ENCODE measurements at regions not wholly inside any gene's neighbourhood (a gene's known extent, or its start where the extent isn't known, plus 50 kb on each side); places are given as distances from the start of the nearest gene placed in this dataset.
"Not testable (repeated sequence)": the region's sequence is repeated elsewhere in the genome, so short reads cannot be mapped to it uniquely, and the experiment has no call there.

DNA sequence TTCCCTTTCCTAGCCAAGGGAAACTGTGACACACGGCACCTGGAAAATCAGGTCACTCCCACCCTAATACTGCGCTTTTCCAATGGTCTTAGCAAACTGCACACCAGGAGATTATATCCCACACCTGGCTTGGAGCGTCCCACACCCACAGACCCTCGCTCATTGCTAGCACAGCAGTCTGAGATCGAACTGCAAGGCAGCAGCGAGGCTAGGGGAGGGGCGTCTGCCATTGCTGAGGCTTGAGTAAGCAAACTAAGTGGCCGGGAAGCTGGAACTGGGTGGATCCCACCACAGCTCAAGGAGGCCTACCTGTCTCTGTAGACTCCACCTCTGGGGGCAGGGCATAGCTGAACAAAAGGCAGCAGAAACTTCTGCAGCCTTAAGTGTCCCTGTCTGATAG is 132.9 kb downstream of the TMEM167A start:
- FAIRE-seq = not testable (repeated sequence)

DNA sequence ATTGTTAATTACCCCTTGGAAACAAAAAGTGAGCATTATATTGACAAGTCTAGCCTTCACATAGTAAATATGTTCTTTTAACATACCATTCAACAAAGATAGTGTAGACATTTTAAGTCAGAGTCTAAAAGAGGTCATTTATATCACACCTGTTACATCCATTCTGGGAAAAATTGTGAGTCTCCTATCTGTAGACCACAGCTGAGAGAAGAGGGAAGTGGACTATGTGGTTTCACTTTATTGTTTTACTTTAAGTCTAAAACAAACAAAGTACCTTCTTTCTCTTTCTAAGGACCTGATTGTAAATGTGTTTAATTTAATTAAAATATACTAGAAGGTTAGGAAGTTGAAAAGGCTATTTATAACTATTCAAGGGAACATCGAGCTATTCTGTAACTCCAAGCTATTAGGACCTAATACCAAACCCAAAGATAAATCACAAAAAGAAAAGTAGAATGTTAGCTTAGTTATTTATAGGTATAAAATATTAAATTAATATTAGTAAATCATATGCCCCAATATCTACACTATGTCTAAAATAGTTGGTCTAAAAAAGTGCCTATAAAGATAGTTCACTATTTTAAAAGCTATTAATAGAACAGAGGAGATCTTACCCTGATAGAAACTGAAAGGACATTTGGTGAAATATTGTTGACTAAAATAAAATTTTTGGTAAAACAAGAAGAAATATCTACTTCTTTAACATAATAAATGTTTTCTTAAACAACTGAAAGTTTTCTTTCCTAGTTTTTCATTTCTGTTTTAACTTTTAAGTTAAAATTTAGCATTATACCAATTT is 134.9 kb downstream of the TMEM167A start:
- FAIRE-seq = no peak

DNA sequence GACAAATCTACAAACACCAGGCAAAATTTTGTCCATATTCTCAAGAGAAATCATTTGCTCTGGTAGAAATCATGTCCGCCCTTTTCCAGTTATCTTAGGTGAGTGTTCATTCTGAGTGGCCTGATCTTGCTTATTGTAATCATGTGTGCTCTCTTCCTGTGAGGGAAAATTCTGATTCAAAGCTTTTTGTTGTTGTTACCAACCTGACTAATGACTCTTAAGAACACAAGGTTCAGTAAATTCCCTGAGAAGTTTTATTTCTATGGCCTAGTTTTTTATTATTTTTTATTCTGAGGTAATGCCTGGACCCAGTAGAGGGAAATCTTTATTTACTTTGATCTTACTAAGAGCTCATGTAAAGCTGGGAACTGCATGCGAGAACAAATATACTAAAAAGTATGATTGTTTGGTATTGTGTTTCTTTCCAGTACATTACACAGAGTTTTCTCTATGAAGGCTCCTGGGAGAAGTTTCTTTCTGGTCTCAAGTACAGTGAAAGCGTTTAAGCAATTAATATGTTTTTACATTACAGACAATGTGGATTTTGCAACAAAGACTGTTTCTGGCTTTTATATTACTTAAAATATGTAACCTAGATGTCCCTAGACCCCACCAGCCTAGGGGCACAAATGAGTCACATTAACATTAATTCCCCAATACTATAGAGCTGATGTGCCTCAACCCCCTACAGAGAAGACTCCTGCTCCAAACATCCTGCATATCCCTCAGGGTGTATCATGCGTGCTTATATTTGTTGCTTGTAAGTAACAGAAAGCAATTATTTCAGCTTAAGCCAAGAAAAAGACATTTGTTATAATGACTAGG is 138.1 kb downstream of the TMEM167A start:
- no peak for FAIRE-seq

DNA sequence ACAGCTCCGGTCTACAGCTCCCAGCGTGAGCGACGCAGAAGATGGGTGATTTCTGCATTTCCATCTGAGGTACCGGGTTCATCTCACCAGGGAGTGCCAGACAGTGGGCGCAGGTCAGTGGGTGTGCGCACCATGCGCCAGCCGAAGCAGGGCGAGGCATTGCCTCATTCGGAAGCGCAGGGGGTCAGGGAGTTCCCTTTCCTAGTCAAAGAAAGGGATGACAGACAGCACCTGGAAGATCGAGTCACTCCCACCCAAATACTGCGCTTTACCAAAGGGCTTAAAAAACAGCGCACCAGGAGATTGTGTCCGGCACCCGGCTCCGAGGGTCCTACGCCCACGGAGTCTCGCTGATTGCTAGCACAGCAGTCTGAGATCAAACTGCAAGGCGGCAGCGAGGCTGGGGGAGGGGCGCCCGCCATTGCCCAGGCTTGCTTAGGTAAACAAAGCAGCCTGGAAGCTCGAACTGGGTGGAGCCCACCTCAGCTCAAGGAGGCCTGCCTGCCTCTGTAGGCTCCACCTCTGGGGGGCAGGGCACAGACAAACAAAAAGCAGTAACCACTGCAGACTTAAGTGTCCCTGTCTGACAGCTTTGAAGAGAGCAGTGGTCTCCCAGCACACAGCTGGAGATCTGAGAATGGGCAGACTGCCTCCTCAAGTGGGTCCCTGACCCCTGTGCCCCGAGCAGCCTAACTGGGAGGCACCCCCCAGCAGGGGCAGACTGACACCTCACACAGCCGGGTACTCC is 144.5 kb downstream of the TMEM167A start:
- not testable (repeated sequence) for FAIRE-seq

DNA sequence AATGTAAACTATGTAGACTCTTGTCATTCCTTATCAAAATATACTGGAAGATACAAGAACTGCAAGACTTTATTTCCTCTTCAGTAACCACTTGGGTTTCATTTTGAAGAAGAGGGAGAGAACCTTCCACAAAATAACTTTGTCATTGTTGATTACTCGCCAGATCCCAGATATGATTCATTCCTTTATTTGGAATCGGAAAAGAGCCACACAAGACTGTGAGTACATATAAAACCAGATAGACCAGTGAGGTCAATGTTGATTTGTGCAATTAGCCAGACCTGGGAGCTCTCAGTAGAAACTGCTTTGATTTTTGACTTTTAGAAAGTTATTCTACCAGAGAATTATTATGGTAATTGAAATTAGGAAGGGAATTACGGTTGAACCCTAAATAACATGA is 146.1 kb downstream of the TMEM167A start:
- FAIRE-seq = no peak

DNA sequence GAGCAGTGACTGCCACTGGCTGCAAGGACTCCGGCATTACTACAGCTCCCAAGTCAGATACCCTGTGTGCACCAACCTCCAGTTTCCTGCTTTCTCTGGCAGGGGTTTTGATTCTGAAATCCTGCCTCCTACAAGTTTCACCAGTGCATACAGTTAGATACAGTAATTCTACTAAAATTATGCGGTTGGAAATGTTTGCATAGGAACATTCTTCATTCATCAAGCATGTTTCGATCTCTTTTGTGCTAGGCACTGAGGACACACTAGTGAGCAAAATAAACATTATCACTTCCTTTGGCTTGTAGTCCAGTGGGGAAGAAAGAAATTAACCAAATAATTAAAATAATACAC is 152.2 kb downstream of the TMEM167A start:
- FAIRE-seq = no peak

DNA sequence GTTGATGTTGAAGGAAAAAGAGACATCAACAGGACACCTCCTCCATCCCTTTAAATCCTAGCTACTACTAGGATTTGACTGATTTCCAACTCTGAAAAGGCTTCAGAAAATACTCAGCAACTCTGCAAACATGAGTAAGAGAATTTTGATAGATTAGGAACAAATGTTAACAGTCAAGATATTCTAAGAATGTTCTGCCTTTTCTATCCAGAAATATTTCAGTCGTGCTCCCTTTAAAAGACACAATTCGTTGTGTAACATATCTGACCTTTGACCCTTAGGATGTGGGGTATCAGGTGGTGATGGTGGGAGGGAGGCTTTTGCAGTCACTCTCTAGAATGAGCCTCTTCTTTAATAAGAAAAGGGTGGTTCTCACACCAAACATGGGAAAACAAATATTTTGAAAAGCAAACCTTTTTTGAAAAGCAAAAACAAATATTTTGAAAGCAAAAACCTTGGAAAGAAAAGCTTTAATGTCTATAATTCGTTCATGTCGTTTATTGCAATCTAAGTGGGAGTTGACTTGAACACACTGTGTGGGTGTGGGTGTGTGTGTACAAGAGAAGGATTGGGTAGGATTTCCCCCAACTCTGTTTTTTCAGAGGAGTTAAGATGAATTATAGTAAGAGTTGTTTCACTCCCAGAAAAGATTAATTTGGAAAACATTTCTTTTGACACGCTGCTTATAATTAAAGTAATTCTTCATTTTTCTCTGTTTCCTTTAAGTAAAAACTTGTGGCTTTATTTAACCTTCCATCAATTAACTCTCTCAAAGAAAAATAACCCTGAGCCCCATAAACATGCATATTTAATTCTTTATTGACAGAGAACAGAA is 152.8 kb downstream of the TMEM167A start:
- no peak for FAIRE-seq

DNA sequence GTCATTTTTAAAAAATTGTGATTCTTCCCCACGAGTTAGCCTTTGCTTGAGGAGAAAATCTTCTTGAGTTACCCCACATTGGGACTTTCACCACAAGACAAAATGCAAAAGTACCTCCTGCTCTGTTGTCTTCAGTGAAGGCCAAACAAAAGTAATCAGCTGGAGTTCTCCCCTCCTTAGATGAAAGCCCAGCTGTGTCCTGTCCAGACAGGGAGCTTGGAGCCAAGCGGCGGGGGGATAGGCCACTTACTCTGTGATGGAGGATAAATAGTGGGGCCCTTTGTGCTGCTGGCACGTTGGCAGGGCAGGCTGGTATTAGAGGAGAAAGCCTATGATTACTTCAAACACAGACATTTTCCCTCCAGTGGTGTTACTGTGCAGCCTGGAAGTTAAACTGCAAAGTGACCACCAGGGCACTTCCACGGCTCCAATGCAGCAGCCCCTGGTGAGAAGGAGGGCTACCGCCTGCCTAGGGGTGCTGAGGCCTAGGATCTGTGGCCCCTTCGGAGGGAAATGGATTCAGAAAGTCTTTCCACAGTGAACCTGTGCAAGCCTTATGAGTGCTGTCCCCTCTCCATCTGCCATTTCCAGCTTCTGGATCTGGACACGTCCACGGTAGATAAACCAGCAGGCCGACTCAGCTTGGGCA is 155.0 kb downstream of the TMEM167A start:
- no peak for FAIRE-seq

DNA sequence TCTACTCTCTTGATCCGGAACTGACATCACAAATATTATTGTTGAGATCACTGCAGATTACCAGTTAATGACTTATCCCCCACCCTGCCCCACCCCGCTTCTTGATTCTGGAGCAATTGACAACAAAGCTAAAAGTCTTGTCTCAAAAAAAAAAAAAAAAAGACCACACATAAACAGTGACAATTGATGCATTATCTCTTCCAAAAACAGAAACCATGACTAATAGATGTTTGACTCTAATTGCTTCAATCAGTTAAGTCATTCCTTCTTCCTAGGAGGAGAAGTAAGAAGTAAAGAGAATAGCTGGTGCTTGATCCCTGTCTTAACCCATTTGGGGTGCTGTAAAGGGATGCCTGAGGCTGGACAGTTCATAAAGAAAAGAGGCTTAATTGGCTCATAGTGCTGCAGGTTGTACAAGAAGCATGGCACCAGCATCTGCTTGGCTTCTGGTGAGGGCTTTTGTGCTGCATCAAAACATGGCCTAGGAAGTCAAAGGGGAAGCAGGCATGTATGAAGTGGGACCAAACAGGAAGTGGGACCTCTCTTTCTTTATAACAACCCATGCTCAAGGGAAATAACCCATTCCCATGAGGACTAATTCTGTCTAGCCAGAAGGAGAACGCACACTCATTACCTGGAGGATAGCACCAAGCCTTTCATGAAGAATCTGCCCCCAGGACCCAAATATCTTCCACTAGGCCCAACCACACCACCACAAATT is 158.7 kb downstream of the TMEM167A start:
- FAIRE-seq = no peak

DNA sequence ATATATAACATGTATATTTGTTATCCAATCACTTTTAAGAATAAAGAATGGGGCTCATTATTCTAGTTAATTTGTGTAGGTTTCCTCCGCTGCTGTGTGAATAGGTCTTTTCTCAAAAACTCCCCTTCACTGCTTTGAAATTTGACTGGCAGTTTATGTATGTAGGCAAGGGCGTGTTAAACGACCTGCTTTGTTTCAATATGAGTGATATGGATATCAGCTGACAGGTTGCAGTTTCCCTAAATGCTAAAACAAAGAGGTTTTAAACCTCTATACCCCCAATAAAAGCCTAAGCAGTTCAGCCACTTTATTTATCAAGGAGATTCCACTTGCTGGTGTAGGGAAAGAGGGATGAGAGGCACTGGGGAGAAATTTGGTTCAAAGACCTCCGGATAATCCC is 159.6 kb downstream of the TMEM167A start:
- no peak for FAIRE-seq

DNA sequence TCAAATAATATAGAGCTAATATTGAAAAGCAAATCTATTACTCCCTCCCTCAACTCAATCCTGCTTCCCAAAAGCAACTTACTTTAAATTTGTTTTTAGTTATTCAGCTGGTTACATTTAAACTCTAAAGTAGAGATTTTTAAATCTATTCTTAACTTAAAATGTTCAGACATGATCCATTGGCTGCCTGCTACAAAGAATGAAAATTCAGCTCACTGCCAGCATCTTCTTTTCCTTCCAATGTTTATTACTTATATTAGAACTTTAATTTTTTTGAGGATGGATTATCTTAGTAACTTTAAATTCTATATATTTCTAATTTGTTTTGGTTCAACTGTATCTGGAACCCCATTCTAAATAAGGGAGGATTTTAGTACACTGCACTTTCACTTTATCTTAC is 163.2 kb downstream of the TMEM167A start:
- no peak for FAIRE-seq

DNA sequence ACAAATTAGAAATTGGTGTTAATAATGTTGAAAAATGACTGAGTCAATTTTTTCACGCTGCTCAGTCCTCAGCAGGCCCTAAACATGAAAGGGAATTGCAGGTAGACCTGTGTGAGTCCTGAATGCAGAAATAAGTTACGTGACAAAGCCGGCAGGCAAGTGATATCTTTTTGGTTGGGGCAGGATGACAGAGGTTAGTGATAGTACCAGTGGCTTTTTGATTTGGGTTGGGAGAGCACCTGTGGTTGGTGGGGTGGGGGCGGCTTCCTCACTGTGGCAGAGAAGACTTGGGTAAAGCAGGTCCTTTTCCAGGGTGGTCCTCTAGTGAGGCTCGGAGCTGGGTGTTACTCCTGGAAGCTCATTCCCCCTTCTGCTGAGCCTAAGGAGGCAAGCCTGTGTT is 164.7 kb downstream of the TMEM167A start:
- no peak for FAIRE-seq

DNA sequence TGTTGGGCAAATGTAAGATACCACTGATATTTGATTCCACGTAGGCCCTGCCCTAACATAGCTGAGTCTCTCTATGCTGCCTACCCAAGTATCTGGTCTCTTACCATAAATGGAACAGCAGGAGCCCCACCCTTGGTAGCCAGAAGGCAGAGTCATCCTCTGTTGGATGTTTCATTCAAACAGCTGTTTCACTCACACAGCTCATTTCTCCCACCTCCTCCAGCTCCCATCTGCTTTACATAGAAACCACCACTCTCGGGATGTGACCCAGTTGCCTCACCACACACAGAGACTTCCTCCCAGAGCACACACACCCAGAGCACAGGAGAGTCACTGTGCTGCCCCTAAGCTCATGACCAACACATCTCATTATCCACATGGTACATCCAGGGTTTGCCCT is 165.3 kb downstream of the TMEM167A start:
- no peak for FAIRE-seq

DNA sequence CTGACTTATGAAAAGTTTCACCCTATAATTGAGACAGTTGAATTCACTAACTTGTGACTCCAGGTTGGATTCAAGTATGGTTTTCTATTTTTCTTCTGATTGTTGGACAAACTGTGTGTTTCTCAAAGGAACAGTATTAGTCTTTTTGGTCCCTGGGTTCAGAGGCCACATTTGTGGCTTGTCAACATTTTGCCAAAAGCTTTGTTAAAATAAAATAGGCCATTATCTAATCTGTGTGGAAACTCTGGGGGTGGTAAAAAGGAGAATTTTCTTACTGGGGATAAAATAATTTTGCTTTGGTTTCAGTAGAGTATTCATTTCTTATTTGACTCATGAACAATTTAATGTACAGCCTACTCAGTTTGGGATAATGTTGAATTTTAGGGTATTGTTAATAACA is 166.3 kb downstream of the TMEM167A start:
- FAIRE-seq = no peak

DNA sequence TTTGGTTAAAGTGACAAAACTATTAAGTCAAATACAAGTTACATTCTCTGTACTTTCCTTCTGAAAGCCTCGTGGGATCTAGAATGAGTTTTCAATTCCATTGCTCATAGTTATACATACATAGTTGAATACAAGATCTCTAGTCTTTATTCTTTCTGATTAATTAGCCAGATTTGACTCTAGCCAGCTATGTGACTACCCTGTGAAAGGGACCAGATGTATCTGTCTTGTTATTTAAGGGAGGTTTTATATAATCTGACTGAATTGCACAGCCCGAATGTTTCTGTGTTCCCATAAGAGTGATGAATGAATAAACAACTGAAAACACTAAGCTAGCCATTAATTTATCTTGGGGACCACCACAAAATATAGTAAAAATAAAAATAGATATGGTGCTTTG is 166.7 kb downstream of the TMEM167A start:
- FAIRE-seq = no peak

DNA sequence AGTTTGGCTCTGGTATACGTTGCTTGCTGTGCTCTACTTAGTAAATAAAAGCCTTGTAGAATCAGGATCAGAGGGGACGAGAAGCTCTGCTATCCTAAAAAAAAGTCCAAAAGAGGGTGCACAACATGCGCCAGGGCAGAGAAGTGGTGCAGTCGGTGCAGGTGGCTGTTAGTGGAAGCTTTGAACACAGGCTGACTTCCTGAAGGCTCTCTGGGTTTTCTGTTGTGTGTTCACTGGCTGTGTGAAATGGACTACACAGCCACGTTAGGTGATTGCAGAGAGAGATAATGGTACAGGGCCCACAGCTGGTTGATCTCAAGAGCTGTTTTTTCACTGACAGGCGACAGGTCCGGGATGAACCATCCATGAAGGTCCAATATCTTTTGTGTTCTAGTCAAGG is 167.4 kb downstream of the TMEM167A start:
- no peak for FAIRE-seq

DNA sequence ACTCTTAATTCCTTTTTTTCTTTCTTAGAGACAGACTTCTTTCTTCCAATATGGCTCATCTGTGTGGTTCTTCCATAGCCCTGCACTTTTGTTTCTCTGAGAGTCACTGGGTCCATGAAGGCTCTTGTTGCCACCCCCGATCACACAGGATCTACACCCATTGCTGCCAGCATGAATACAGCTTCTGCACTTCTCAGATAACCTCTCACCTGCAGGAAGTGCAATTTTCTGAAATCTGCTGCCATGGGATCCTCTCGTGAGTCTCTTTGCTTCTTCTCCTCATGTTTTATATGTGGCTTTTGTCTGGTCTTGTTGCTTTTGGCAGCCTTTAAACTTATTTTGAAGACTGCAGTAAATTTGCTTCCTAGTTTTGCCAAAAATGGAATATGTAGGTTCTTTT is 171.2 kb downstream of the TMEM167A start:
- no peak for FAIRE-seq

DNA sequence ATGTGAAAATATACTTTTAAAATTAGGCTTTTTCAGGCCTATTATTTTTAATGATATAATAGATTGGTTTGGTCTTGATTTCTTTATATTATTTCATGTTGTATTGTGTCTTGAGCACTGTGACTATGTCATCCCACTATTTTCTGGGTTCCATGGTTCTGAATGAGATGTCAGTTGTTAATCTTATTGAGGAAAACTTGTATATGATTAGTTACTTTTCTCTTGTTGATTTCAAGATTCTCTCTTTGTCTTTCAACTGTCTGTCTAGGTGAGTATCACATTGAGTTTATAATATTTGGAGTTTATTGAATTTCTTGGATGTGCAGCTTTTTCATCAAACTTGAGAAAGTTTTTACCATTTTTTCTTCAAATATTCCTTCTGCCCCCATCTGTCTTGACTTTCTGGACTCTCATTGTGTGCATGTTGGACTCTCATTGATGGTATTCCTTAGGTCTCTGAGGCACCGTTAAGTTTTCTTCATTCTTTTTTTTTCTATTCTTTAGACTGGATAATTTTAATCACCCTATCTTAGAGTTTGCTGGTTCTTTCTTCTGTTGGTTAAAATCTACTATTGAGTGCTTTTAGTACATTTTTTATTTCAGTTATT is 175.8 kb downstream of the TMEM167A start:
- no peak for FAIRE-seq

DNA sequence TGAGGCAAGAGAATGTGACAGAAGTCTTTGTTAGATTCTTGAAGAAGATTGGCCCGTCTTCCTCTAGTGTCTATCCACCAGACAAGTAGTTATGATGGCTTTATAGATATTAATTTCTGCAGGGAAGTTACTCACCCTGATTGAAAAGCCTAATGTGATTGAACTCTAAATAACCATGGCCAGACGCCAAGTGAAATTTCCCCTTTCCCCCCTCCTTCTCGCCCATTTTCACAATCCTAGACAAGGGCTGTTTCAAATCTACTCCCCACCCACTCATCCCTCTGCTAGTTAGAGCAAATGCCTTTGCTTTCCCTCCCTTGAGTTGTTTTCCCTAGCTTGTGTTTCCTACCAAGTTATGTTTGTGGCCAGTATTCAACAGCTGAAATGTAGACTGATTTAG is 182.5 kb downstream of the TMEM167A start:
- no peak for FAIRE-seq

DNA sequence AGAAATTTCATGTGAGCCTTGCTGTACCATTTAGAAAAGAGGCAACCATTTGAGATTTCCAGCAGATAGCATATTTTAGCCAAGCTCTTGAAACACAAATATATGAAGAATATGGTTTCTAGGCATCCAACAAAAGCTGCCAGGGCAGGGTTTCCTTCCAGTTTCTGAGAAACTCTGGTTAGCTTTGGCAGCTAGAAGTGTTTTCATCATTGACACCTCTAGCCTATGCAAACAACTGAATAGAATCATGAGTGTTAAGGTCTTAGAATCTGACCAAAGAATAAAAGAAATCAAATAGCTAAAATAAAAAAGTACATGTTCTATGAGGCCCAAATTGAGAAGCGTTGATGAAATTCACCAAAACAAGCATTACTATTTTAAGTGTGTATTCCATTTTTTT is 188.1 kb downstream of the TMEM167A start:
- FAIRE-seq = no peak

DNA sequence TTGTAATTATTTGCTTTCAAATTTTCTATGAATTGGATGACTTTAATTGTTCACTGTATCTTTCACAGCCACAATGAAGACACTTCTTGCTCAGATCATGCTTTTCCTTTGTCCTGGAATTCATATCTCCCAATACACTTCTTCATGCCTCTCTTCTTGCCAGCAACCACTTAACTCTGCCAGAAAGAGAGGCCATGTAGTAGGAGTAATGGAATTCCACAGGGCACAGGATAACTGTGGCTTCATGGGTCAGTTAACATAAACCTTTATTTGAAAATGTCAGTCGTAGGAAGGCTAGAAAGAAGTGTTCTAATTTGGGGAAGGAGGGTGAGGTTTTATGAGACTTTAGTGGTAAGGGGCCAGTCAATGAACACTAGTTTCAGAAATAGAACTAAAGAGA is 190.3 kb downstream of the TMEM167A start:
- FAIRE-seq = no peak

Data from TTC549 (cell line).